ENCODE measurements at regions not wholly inside any gene's neighbourhood (a gene's known extent, or its start where the extent isn't known, plus 50 kb on each side); places are given as distances from the start of the nearest gene placed in this dataset.
"Not testable (repeated sequence)": the region's sequence is repeated elsewhere in the genome, so short reads cannot be mapped to it uniquely, and the experiment has no call there.

- Mint-ChIP-seq H3K4me1 (peaks cover 5% of the 10 kb centered on the region), H3K36me3 (ENCODE audit: low read depth) (peaks cover 78% of the 10 kb centered on the region), H3K27me3 (ENCODE audit: low read depth, poor library complexity) (no peaks in the 10 kb centered on the region), H3K9me3 (peaks cover 89% of the 10 kb centered on the region), H3K4me3 (no peak overlapping the region), H3K27ac (no peak overlapping the region)
- no peak for DNase-seq
- TF ChIP-seq, protein P1, sequence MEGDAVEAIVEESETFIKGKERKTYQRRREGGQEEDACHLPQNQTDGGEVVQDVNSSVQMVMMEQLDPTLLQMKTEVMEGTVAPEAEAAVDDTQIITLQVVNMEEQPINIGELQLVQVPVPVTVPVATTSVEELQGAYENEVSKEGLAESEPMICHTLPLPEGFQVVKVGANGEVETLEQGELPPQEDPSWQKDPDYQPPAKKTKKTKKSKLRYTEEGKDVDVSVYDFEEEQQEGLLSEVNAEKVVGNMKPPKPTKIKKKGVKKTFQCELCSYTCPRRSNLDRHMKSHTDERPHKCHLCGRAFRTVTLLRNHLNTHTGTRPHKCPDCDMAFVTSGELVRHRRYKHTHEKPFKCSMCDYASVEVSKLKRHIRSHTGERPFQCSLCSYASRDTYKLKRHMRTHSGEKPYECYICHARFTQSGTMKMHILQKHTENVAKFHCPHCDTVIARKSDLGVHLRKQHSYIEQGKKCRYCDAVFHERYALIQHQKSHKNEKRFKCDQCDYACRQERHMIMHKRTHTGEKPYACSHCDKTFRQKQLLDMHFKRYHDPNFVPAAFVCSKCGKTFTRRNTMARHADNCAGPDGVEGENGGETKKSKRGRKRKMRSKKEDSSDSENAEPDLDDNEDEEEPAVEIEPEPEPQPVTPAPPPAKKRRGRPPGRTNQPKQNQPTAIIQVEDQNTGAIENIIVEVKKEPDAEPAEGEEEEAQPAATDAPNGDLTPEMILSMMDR (IDR thresholded peaks at IDR 0.05), result no peak
These were observed 189.2 kb downstream of the MBL2 start for GRCh38 chr10:52583336-52583735.

DNA sequence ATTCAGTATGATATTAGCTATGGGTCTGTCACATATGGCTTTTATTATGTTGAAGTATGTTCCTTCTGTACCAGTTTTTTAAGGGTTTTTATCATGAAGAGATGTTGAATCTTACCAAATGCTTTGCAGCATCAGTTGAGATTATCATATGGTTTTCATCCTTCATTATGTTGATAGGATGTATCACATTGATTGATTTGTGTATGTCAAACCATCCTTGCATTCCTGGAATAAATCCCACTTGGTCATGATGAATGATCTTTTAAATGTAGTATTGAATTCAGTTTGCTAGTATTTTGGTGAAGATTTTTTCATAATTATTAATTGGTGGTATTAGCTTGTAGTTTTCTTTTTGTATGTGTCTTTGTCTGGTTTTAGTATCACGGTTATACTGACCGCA lies 185.9 kb downstream of the MBL2 start:
- H3K27ac Mint-ChIP-seq, result no peak overlapping the region
- no peak overlapping the region for H3K4me3 Mint-ChIP-seq
- peaks cover 74% of the 10 kb centered on the region for H3K36me3 Mint-ChIP-seq (ENCODE audit: low read depth)
- peaks cover 18% of the 10 kb centered on the region for H3K4me1 Mint-ChIP-seq
- TF ChIP-seq, protein P1 (IDR thresholded peaks at IDR 0.05), result no peak
- no peak for DNase-seq
- H3K27me3 Mint-ChIP-seq (ENCODE audit: low read depth, poor library complexity), result no peaks in the 10 kb centered on the region
- H3K9me3 Mint-ChIP-seq, result peaks cover 83% of the 10 kb centered on the region

DNA sequence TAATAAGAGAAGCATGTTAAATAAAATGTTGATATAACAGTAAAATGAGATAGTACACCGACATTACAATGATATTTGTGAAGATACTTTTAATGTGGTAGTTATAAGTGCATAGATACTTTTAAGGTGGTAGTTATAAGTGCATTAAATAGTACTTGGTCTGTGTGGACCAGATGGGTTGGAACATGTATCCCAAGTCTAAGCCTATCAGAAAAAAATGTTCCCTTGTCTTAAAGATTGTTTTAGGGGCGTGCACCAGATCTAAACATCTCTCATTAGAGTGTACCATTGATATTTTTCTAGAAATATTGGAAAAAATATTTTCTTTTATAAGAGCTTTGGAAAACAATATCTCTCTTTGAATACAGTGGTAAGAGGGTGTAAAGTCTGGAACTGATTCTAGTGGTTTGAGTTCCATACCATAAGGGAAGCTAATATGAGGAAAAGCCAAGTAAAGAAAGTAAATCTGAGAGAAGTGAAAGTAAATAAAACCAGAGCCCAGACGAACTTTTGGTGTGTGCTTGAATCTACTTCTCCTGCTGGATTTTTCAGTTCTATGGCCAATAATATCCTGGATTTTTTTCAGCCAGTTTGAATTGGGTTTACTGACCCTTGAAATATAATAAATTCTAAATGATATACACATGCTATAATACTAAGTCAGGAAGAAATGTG lies 175.3 kb downstream of the MBL2 start:
- Mint-ChIP-seq H3K36me3 (ENCODE audit: low read depth) (peaks cover 9% of the 10 kb centered on the region), H3K27me3 (ENCODE audit: low read depth, poor library complexity) (peaks cover 3% of the 10 kb centered on the region), H3K27ac (no peak overlapping the region), H3K4me3 (no peak overlapping the region), H3K4me1 (peaks cover 9% of the 10 kb centered on the region), H3K9me3 (peaks cover 5% of the 10 kb centered on the region)
- no peak for DNase-seq
- TF ChIP-seq, protein P1 (IDR thresholded peaks at IDR 0.05), result no peak

GRCh38 chr10:52598936-52599335 lies 173.6 kb downstream of the MBL2 start:
- DNase-seq, result no peak

GRCh38 chr10:52599551-52600200 lies 172.9 kb downstream of the MBL2 start:
- H3K27me3 Mint-ChIP-seq (ENCODE audit: low read depth, poor library complexity), result peaks cover 3% of the 10 kb centered on the region
- peaks cover 4% of the 10 kb centered on the region for H3K9me3 Mint-ChIP-seq
- no peak overlapping the region for H3K4me3 Mint-ChIP-seq

More at GRCh38 chr10:52598936-52599335, 173.6 kb downstream of the MBL2 start:
- Mint-ChIP-seq H3K36me3 (ENCODE audit: low read depth) (peaks cover 9% of the 10 kb centered on the region), H3K27me3 (ENCODE audit: low read depth, poor library complexity) (peaks cover 3% of the 10 kb centered on the region), H3K9me3 (peaks cover 8% of the 10 kb centered on the region), H3K4me1 (peaks cover 9% of the 10 kb centered on the region), H3K27ac (no peak overlapping the region), H3K4me3 (no peak overlapping the region)
- TF ChIP-seq, protein P1 (IDR thresholded peaks at IDR 0.05), result no peak

DNA sequence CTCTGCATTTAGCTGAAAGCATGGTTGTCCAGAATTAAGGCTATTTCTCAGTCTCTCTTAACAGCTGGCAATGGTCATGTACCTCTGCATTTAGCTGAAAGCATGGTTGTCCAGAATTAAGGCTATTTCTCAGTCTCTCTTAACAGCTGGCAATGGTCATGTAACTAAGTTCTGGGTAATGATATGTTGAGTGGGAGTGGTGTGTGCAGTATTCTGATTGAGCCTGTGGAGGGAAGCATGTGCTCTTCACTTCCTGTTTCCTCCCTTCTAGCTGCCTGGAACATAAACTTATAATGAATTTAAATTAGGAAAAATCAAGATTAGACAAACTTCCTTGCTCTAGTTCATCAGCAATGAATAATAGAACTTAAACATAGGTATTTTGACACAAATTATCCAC lies 168.5 kb downstream of the MBL2 start:
- peaks cover 14% of the 10 kb centered on the region for H3K9me3 Mint-ChIP-seq
- not testable (repeated sequence) for H3K4me1 Mint-ChIP-seq; H3K36me3 Mint-ChIP-seq (ENCODE audit: low read depth); H3K4me3 Mint-ChIP-seq; DNase-seq; H3K27ac Mint-ChIP-seq; H3K27me3 Mint-ChIP-seq (ENCODE audit: low read depth, poor library complexity)

More at GRCh38 chr10:52599551-52600200, 172.9 kb downstream of the MBL2 start:
- DNase-seq, result no peak
- peaks cover 2% of the 10 kb centered on the region for H3K36me3 Mint-ChIP-seq (ENCODE audit: low read depth)
- peak overlapping the region; percentile 34 for H3K27ac Mint-ChIP-seq
- peaks cover 9% of the 10 kb centered on the region for H3K4me1 Mint-ChIP-seq
- TF ChIP-seq, protein P1 (IDR thresholded peaks at IDR 0.05), result no peak

Data from nephron progenitor cell (in vitro differentiated cells).